ENCODE measurements at regions not wholly inside any gene's neighbourhood (a gene's known extent, or its start where the extent isn't known, plus 50 kb on each side); places are given as distances from the start of the nearest gene placed in this dataset.

DNA sequence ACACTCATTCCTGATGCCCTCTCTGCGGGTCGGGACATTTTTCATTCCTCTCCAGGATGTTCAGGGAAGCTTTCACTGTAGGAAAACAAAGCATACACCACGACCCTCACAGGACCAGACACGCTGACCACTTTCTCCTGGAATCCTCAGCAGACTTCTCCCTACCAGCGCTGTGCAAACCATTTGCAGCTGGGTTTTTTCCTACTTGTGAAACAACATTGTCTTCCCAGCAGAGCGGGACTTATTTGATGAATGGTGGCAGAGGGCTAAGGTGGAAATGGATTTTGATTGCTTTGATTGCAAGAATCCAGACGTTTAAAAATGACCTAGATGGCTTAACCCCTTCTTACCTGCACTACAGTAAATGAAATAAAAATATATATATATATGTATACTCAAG is 265.9 kb downstream of the TBC1D4 start:
- no peak for TF ChIP-seq TCF12 (IDR thresholded peaks at IDR 0.05; ENCODE audit: low read depth)
- TF ChIP-seq, protein P1, sequence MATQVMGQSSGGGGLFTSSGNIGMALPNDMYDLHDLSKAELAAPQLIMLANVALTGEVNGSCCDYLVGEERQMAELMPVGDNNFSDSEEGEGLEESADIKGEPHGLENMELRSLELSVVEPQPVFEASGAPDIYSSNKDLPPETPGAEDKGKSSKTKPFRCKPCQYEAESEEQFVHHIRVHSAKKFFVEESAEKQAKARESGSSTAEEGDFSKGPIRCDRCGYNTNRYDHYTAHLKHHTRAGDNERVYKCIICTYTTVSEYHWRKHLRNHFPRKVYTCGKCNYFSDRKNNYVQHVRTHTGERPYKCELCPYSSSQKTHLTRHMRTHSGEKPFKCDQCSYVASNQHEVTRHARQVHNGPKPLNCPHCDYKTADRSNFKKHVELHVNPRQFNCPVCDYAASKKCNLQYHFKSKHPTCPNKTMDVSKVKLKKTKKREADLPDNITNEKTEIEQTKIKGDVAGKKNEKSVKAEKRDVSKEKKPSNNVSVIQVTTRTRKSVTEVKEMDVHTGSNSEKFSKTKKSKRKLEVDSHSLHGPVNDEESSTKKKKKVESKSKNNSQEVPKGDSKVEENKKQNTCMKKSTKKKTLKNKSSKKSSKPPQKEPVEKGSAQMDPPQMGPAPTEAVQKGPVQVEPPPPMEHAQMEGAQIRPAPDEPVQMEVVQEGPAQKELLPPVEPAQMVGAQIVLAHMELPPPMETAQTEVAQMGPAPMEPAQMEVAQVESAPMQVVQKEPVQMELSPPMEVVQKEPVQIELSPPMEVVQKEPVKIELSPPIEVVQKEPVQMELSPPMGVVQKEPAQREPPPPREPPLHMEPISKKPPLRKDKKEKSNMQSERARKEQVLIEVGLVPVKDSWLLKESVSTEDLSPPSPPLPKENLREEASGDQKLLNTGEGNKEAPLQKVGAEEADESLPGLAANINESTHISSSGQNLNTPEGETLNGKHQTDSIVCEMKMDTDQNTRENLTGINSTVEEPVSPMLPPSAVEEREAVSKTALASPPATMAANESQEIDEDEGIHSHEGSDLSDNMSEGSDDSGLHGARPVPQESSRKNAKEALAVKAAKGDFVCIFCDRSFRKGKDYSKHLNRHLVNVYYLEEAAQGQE (IDR thresholded peaks at IDR 0.05; ENCODE audit: low read depth), result no peak
- TF ChIP-seq YY1 (IDR thresholded peaks at IDR 0.05; ENCODE audit: low read depth), result no peak
- TF ChIP-seq EP300 (IDR thresholded peaks at IDR 0.05; ENCODE audit: borderline replicate concordance), result no peak

All from Ishikawa (cell line).